Mesendoderm (in vitro differentiated cells): ENCODE measurements at regions not wholly inside any gene's neighbourhood (a gene's known extent, or its start where the extent isn't known, plus 50 kb on each side); places are given as distances from the start of the nearest gene placed in this dataset.

Experiments
- DNase-seq: peaks from one replicate; pipeline ENCODE4 v3.0.0; 2013
- H2AK5ac ChIP-seq: 2 replicates; pipeline ENCODE4 v1.6.1; 2013; ENCODE audit warnings: low read length, inconsistent platforms
- H2BK120ac ChIP-seq: 2 replicates; pipeline ENCODE4 v1.6.1; 2013; ENCODE audit warnings: low read depth, mild to moderate bottlenecking, low read length, moderate library complexity, mixed read lengths
- H2BK15ac ChIP-seq: replicated peaks from 2 replicates; pipeline ENCODE4 v1.6.1; 2013; ENCODE audit warnings: low read depth, mild to moderate bottlenecking, moderate library complexity
- H2BK5ac ChIP-seq: 2 replicates; pipeline ENCODE4 v1.6.1; 2013; ENCODE audit warnings: low read length, inconsistent platforms
- H3K18ac ChIP-seq: 2 replicates; pipeline ENCODE4 v1.6.1; 2013; ENCODE audit warnings: mild to moderate bottlenecking, low read length, mixed read lengths
- H3K23ac ChIP-seq: one replicate; pipeline ENCODE4 v1.6.1; 2013; ENCODE audit warnings: low read length
- H3K27ac ChIP-seq: 2 replicates; pipeline ENCODE4 v1.5.1; 2013; ENCODE audit warnings: low read depth, mild to moderate bottlenecking, inconsistent platforms, low read length, moderate library complexity
- H3K27me3 ChIP-seq: 2 replicates; pipeline ENCODE4 v1.6.1; 2013; ENCODE audit warnings: low read length, control low read depth, mild to moderate bottlenecking, inconsistent platforms; ENCODE audit not compliant: insufficient read depth, poor library complexity
- H3K36me3 ChIP-seq: 2 replicates; pipeline ENCODE4 v1.6.1; 2013; ENCODE audit warnings: low read length, inconsistent platforms; ENCODE audit not compliant: control insufficient read depth, insufficient read depth
- H3K4ac ChIP-seq: one replicate; pipeline ENCODE4 v1.6.1; 2013; ENCODE audit warnings: low read depth, mild to moderate bottlenecking, low read length, moderate library complexity
- H3K4me1 ChIP-seq: 2 replicates; pipeline ENCODE4 v1.6.1; 2013; ENCODE audit warnings: low read depth, low read length, inconsistent platforms; ENCODE audit not compliant: control insufficient read depth
- H3K4me2 ChIP-seq: 2 replicates; pipeline ENCODE4 v1.6.1; 2013; ENCODE audit warnings: low read length
- H3K4me3 ChIP-seq: 2 replicates; pipeline ENCODE4 v1.5.1; 2013; ENCODE audit warnings: mild to moderate bottlenecking, low read length
- H3K56ac ChIP-seq: one replicate; pipeline ENCODE4 v1.6.1; 2013; ENCODE audit warnings: low read length
- H3K79me1 ChIP-seq: 2 replicates; pipeline ENCODE4 v1.6.1; 2013; ENCODE audit warnings: low read length, inconsistent platforms
- H3K79me2 ChIP-seq: 2 replicates; pipeline ENCODE4 v1.6.1; 2013; ENCODE audit warnings: mild to moderate bottlenecking, low read length; ENCODE audit not compliant: control insufficient read depth, insufficient read depth
- H3K9ac ChIP-seq: 2 replicates; pipeline ENCODE4 v1.6.1; 2013; ENCODE audit warnings: low read length, inconsistent platforms
- H4K5ac ChIP-seq: one replicate; pipeline ENCODE4 v1.6.1; 2013; ENCODE audit warnings: low read length
- H4K8ac ChIP-seq: one replicate; pipeline ENCODE4 v1.6.1; 2013; ENCODE audit warnings: low read depth, mild to moderate bottlenecking, control low read depth, low read length, moderate library complexity
- WGBS: extraction: QIAGEN DNeasy Blood & Tissue Kit; methylation state at CpG from one replicate; pipeline ENCODE4 v1.1.7; 2013; ENCODE audit warnings: low lambda C conversion rate, missing lambda C conversion rate; ENCODE audit not compliant: insufficient coverage; ENCODE audit errors: extremely low coverage; 5-methylcytosine and 5-hydroxymethylcytosine counted together

- Histone ChIP-seq H3K79me2 (no peaks in the 10 kb centered on the region), H4K5ac (no peak overlapping the region), H2AK5ac (no peak overlapping the region), H3K18ac (no peak overlapping the region), H2BK120ac (no peak overlapping the region), H4K8ac (no peak overlapping the region), H3K4me1 (no peaks in the 10 kb centered on the region), H3K23ac (no peak overlapping the region), H3K27me3 (no peaks in the 10 kb centered on the region), H3K4me2 (no peak overlapping the region), H3K4ac (no peak overlapping the region), H3K79me1 (no peaks in the 10 kb centered on the region), H3K36me3 (no peaks in the 10 kb centered on the region), H3K56ac (no peak overlapping the region), H3K27ac (no peak overlapping the region), H3K4me3 (no peak overlapping the region), H3K9ac (no peak overlapping the region), H2BK5ac (no peak overlapping the region), H2BK15ac (no peak overlapping the region)
- DNase-seq = no peak
- whole genome bisulfite sequencing = no CpG with 5 or more reads among the region's 6 CpGs
These were observed 478.3 kb downstream of the FBXO15 start for GRCh38 chr18:73669297-73669696.

DNA sequence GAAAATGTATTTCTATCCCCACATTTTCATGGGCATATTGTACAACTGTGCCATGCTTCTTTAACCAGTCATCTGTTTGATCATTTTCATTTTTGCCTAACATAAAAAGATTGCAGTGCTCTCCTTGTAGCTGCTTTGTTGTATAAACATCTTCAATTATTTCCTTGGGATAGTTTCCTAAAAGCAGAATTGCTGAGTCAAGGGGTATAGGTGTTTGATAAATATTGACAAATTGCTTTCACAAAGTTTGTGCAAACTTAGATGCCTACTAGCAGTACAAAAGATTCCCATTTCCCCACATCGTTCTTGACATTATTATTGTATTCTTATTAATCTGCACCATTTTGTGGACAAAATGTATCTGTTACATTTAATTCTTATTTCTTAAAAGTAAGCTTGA lies 479.6 kb downstream of the FBXO15 start:
- H3K79me1 ChIP-seq = no peaks in the 10 kb centered on the region
- H2BK15ac ChIP-seq = no peak overlapping the region
- H3K27me3 ChIP-seq = no peaks in the 10 kb centered on the region
- DNase-seq = no peak
- H3K4ac ChIP-seq = no peak overlapping the region
- H3K36me3 ChIP-seq = no peaks in the 10 kb centered on the region
- no peak overlapping the region for H3K4me3 ChIP-seq
- no peak overlapping the region for H3K56ac ChIP-seq
- H4K8ac ChIP-seq = no peak overlapping the region
- no peak overlapping the region for H2BK120ac ChIP-seq
- H4K5ac ChIP-seq = no peak overlapping the region
- no peak overlapping the region for H3K27ac ChIP-seq
- H3K4me2 ChIP-seq = no peak overlapping the region
- no peak overlapping the region for H2AK5ac ChIP-seq
- H3K9ac ChIP-seq = no peak overlapping the region
- no peaks in the 10 kb centered on the region for H3K79me2 ChIP-seq
- H3K4me1 ChIP-seq = no peaks in the 10 kb centered on the region
- no peak overlapping the region for H3K23ac ChIP-seq
- no CpG with 5 or more reads among the region's 1 CpG for WGBS
- H3K18ac ChIP-seq = no peak overlapping the region
- H2BK5ac ChIP-seq = no peak overlapping the region

GRCh38 chr18:73666772-73667171 lies 480.9 kb downstream of the FBXO15 start:
- Histone ChIP-seq H4K8ac (no peak overlapping the region), H3K9ac (no peak overlapping the region), H2AK5ac (no peak overlapping the region), H2BK120ac (no peak overlapping the region), H3K4ac (no peak overlapping the region), H3K56ac (no peak overlapping the region), H3K27me3 (no peaks in the 10 kb centered on the region), H3K36me3 (no peaks in the 10 kb centered on the region), H2BK5ac (no peak overlapping the region), H3K18ac (no peak overlapping the region), H3K4me1 (no peaks in the 10 kb centered on the region), H2BK15ac (no peak overlapping the region), H3K23ac (no peak overlapping the region), H3K79me1 (no peaks in the 10 kb centered on the region), H3K79me2 (no peaks in the 10 kb centered on the region), H3K4me2 (no peak overlapping the region), H4K5ac (no peak overlapping the region), H3K27ac (no peak overlapping the region), H3K4me3 (no peak overlapping the region)
- no CpG with 5 or more reads among the region's 1 CpG for WGBS
- DNase-seq = no peak

DNA sequence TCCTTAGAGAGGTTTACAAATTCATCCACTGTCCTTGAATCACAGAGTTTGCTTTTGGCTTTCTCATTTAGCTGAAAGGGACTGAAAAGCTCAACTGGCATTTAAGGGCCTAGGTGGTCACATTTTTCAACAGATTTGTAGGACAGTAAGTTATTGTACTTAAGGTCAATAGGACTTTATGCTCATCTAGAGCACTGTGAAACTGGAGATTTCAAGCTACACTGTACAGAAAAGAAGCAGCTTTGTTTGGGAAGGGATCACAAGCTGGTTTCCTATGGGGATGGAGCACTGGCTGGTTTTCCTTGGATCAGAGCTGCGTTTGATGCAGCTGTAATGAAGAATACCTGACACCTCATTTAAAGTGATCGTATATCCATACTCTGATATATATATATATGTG lies 482.7 kb downstream of the FBXO15 start:
- H3K79me1 ChIP-seq = no peaks in the 10 kb centered on the region
- H2AK5ac ChIP-seq = no peak overlapping the region
- H3K18ac ChIP-seq = no peak overlapping the region
- no peak overlapping the region for H3K23ac ChIP-seq
- no peak overlapping the region for H2BK120ac ChIP-seq
- no peak overlapping the region for H2BK15ac ChIP-seq
- H4K8ac ChIP-seq = no peak overlapping the region
- no peaks in the 10 kb centered on the region for H3K4me1 ChIP-seq
- H3K36me3 ChIP-seq = no peaks in the 10 kb centered on the region
- H3K56ac ChIP-seq = no peak overlapping the region
- DNase-seq = no peak
- H3K9ac ChIP-seq = no peak overlapping the region
- no peak overlapping the region for H3K27ac ChIP-seq
- no peak overlapping the region for H3K4ac ChIP-seq
- H3K27me3 ChIP-seq = no peaks in the 10 kb centered on the region
- no CpG with 5 or more reads among the region's 2 CpGs for WGBS
- no peak overlapping the region for H3K4me2 ChIP-seq
- H3K4me3 ChIP-seq = no peak overlapping the region
- H2BK5ac ChIP-seq = no peak overlapping the region
- H4K5ac ChIP-seq = no peak overlapping the region
- no peaks in the 10 kb centered on the region for H3K79me2 ChIP-seq

GRCh38 chr18:73663581-73663980 lies 484.1 kb downstream of the FBXO15 start:
- no peak overlapping the region for H3K27ac ChIP-seq

DNA sequence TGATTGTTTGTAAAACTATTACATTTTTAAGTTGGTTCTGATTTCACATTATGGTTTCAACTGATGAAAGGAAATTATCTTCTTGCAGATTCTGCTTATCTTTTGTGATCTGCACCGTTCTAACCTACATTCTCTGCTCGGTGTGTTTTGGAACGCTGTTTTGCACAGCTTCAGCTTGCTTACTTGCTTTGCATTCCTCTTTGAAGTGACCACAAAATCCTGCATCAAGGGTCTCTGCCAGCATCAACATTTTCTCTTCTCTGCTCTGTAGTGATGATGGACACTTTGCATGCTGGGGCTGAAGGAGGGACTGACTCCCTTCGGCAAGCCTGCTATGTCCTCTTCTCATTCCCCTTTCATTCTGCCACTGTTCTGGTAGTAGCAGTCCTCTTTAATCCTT lies 485.2 kb downstream of the FBXO15 start:
- no peak overlapping the region for H3K27ac ChIP-seq
- no peak overlapping the region for H4K8ac ChIP-seq
- H3K36me3 ChIP-seq = no peaks in the 10 kb centered on the region
- no peak overlapping the region for H2BK5ac ChIP-seq
- H4K5ac ChIP-seq = no peak overlapping the region
- H3K79me1 ChIP-seq = no peaks in the 10 kb centered on the region
- no peak overlapping the region for H3K23ac ChIP-seq
- H2AK5ac ChIP-seq = no peak overlapping the region
- no peak overlapping the region for H2BK15ac ChIP-seq
- WGBS = no CpG with 5 or more reads among the region's 4 CpGs
- no peak overlapping the region for H3K18ac ChIP-seq
- DNase-seq = no peak
- no peak overlapping the region for H3K56ac ChIP-seq
- H3K4me2 ChIP-seq = no peak overlapping the region
- no peaks in the 10 kb centered on the region for H3K27me3 ChIP-seq
- H3K79me2 ChIP-seq = no peaks in the 10 kb centered on the region
- H2BK120ac ChIP-seq = no peak overlapping the region
- H3K4me3 ChIP-seq = no peak overlapping the region
- no peaks in the 10 kb centered on the region for H3K4me1 ChIP-seq
- H3K9ac ChIP-seq = no peak overlapping the region
- H3K4ac ChIP-seq = no peak overlapping the region

More at GRCh38 chr18:73663581-73663980, 484.1 kb downstream of the FBXO15 start:
- WGBS = no CpG with 5 or more reads among the region's 2 CpGs
- Histone ChIP-seq H4K8ac (no peak overlapping the region), H3K36me3 (no peaks in the 10 kb centered on the region), H3K4ac (no peak overlapping the region), H2BK5ac (no peak overlapping the region), H3K23ac (no peak overlapping the region), H3K27me3 (no peaks in the 10 kb centered on the region), H3K4me2 (no peak overlapping the region), H2BK15ac (no peak overlapping the region), H4K5ac (no peak overlapping the region), H2BK120ac (no peak overlapping the region), H3K4me1 (no peaks in the 10 kb centered on the region), H2AK5ac (no peak overlapping the region), H3K4me3 (no peak overlapping the region), H3K79me2 (no peaks in the 10 kb centered on the region), H3K79me1 (no peaks in the 10 kb centered on the region), H3K56ac (no peak overlapping the region), H3K18ac (no peak overlapping the region), H3K9ac (no peak overlapping the region)
- no peak for DNase-seq
